Caco-2 (cell line): ENCODE measurements at regions not wholly inside any gene's neighbourhood (a gene's known extent, or its start where the extent isn't known, plus 50 kb on each side); places are given as distances from the start of the nearest gene placed in this dataset.

Source experiments
- BruUV-seq: library from RNA; stranded (reverse); fragments of 400-500 nt; replicated peaks from 2 replicates; lab custom pipeline; 2021; lab: Mats Ljungman, UMichigan
- CTCF ChIA-PET: fragments of 300-600 bp; sonication (Branson Sonifier 250); formaldehyde crosslinking; loops from one replicate; lab custom pipeline; 2022; ENCODE audit warnings: antibody characterized with exemption; lab: Charles Lee
- POLR2A ChIA-PET: fragments of 300-600 bp; sonication (Branson Sonifier 250); formaldehyde crosslinking; loops from one replicate; lab custom pipeline; 2022; ENCODE audit warnings: antibody characterized with exemption; lab: Charles Lee
- DNase-seq, 2 experiments: peaks; one replicate each; pipeline versions ENCODE4 v3.0.0 to v3.0.0-alpha.2; 2020 to 2022
- H3K27me3 ChIP-seq: replicated peaks from 2 replicates; pipeline ENCODE4 v1.6.0; 2011; ENCODE audit warnings: low read length; ENCODE audit not compliant: control insufficient read depth, insufficient read depth
- H3K36me3 ChIP-seq: 2 replicates; pipeline ENCODE4 v1.5.1; 2011; ENCODE audit warnings: low read length; ENCODE audit not compliant: control insufficient read depth, insufficient read depth
- H3K4me1 ChIP-seq: fragments of 250-450 bp; sonication (Bioruptor Pico); 2 replicates; pipeline ENCODE4 v1.5.1; 2020; ENCODE audit warnings: mild to moderate bottlenecking
- H3K4me3 ChIP-seq: 2 replicates; pipeline ENCODE4 v1.5.1; 2011; ENCODE audit warnings: low read depth, mild to moderate bottlenecking, control low read depth, low read length
- H3K9me3 ChIP-seq: fragments of 250-450 bp; sonication (Bioruptor Pico); 2 replicates; pipeline ENCODE4 v1.5.1; 2020; ENCODE audit warnings: mild to moderate bottlenecking, moderate library complexity
- H3K27ac Mint-ChIP-seq: one replicate; pipeline ENCODE4 v1.8.0; 2022; ENCODE audit warnings: mixed read lengths; ENCODE audit not compliant: unreplicated experiment
- H3K27me3 Mint-ChIP-seq: one replicate; pipeline ENCODE4 v1.8.0; 2022; ENCODE audit warnings: mixed read lengths; ENCODE audit not compliant: insufficient read depth, unreplicated experiment
- H3K36me3 Mint-ChIP-seq: one replicate; pipeline ENCODE4 v1.8.0; 2022; ENCODE audit warnings: mild to moderate bottlenecking, mixed read lengths; ENCODE audit not compliant: insufficient read depth, unreplicated experiment
- H3K4me1 Mint-ChIP-seq: one replicate; pipeline ENCODE4 v1.8.0; 2022; ENCODE audit warnings: low read depth, mixed read lengths; ENCODE audit not compliant: unreplicated experiment
- H3K4me3 Mint-ChIP-seq: one replicate; pipeline ENCODE4 v1.8.0; 2022; ENCODE audit warnings: mild to moderate bottlenecking, moderate library complexity, mixed read lengths; ENCODE audit not compliant: unreplicated experiment
- H3K9me3 Mint-ChIP-seq: one replicate; pipeline ENCODE4 v1.8.0; 2022; ENCODE audit warnings: mixed read lengths; ENCODE audit not compliant: unreplicated experiment
- intact Hi-C: fragments of 100-400 bp; cut with micrococcal nuclease; formaldehyde crosslinking; loops from one replicate; pipeline ENCODE4 v1.10.0; 2022; ENCODE audit not compliant: unreplicated experiment
- TF ChIP-seq, protein P1 (sequence below), 2 experiments: fragments of 200-600 bp in 1 of 2; IDR thresholded peaks; 1 replicate in 1 of 2; 2 replicates in 1 of 2; pipeline versions ENCODE4 v1.5.1 to v1.8.0; 2011 to 2022; ENCODE audit warnings: antibody characterized with exemption in 1 of 2, control low read depth in 1 of 2, inconsistent platforms in 1 of 2, low read depth in 1 of 2, low read length in 1 of 2, mild to moderate bottlenecking in 1 of 2, moderate library complexity in 1 of 2; ENCODE audit not compliant: insufficient read depth in 1 of 2, severe bottlenecking in 1 of 2, unreplicated experiment in 1 of 2

DNA sequence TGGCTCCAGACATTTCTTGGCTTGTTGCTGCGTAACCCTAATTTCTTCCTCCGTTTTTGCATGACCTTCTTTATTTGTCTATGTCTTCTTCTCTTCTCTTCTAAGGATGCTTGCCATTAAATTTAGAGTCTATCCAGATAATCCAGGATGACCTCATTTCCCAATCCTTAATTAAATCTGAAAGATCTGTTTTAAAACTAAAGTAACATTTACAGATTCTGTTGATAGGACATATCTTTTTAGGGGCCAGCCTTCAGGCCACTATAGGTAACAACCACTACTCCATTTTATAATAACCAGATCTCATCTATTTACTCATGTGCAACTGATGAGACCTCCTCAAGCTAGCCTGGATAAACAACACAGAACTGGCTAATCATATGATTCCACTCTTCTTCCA lies 490.5 kb upstream of the SLC10A2 start:
- no peaks in the 10 kb centered on the region for H3K36me3 Mint-ChIP-seq
- intact Hi-C loops, result no loop called here
- no peaks in the 10 kb centered on the region for H3K27me3 Mint-ChIP-seq
- no peaks in the 10 kb centered on the region for H3K9me3 Mint-ChIP-seq
- no peaks in the 10 kb centered on the region for H3K36me3 ChIP-seq
- no peak overlapping the region for H3K27ac Mint-ChIP-seq
- BruUV-seq, result no TSS peak
- H3K9me3 ChIP-seq, result no peaks in the 10 kb centered on the region
- CTCF ChIA-PET, result no interaction called here
- H3K4me1 ChIP-seq, result no peaks in the 10 kb centered on the region
- POLR2A ChIA-PET, result no interaction called here
- no peak for DNase-seq
- no peak overlapping the region for H3K4me3 Mint-ChIP-seq
- TF ChIP-seq, protein P1, sequence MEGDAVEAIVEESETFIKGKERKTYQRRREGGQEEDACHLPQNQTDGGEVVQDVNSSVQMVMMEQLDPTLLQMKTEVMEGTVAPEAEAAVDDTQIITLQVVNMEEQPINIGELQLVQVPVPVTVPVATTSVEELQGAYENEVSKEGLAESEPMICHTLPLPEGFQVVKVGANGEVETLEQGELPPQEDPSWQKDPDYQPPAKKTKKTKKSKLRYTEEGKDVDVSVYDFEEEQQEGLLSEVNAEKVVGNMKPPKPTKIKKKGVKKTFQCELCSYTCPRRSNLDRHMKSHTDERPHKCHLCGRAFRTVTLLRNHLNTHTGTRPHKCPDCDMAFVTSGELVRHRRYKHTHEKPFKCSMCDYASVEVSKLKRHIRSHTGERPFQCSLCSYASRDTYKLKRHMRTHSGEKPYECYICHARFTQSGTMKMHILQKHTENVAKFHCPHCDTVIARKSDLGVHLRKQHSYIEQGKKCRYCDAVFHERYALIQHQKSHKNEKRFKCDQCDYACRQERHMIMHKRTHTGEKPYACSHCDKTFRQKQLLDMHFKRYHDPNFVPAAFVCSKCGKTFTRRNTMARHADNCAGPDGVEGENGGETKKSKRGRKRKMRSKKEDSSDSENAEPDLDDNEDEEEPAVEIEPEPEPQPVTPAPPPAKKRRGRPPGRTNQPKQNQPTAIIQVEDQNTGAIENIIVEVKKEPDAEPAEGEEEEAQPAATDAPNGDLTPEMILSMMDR (IDR thresholded peaks at IDR 0.05; ENCODE audit: insufficient read depth in 1 of 2, low read depth in 1 of 2, low read length in 1 of 2, severe bottlenecking in 1 of 2, unreplicated experiment in 1 of 2), result no peak
- H3K4me3 ChIP-seq, result no peak overlapping the region
- no peaks in the 10 kb centered on the region for H3K4me1 Mint-ChIP-seq
- H3K27me3 ChIP-seq, result no peaks in the 10 kb centered on the region

DNA sequence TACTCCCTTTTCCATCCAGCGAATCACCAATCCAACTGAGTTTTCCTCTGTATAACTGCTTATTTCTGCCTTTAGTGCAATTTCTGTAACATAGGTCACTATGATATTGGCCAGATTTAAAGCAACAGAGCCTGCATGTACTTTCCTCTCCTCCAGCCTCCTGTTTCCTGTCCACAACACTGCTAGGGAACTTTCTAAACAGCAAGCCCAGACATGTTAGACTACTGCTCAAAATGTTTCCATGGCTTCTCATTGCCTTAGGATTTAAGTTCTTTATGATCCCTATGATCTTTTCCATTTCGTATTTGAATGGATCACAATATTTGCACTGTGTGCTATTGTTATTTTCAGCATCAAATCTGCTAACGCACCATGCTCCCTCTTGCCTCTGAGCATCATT lies 481.7 kb upstream of the SLC10A2 start:
- TF ChIP-seq, protein P1 (IDR thresholded peaks at IDR 0.05; ENCODE audit: insufficient read depth in 1 of 2, low read depth in 1 of 2, low read length in 1 of 2, severe bottlenecking in 1 of 2, unreplicated experiment in 1 of 2), result no peak
- Histone ChIP-seq H3K27me3 (no peaks in the 10 kb centered on the region), H3K4me3 (no peak overlapping the region), H3K36me3 (no peaks in the 10 kb centered on the region), H3K4me1 (peaks cover 3% of the 10 kb centered on the region; the same call in 1 of the 2 replicates), H3K9me3 (peaks cover 5% of the 10 kb centered on the region; the same call in 1 of the 2 replicates)
- H3K27me3 Mint-ChIP-seq, result no peaks in the 10 kb centered on the region
- BruUV-seq, result no TSS peak
- ChIA-PET POLR2A (no interaction called here), CTCF (no interaction called here)
- no peaks in the 10 kb centered on the region for H3K36me3 Mint-ChIP-seq
- H3K4me1 Mint-ChIP-seq, result no peaks in the 10 kb centered on the region
- no peak for DNase-seq
- H3K27ac Mint-ChIP-seq, result no peak overlapping the region
- intact Hi-C loops, result no loop called here
- peaks cover 53% of the 10 kb centered on the region for H3K9me3 Mint-ChIP-seq
- H3K4me3 Mint-ChIP-seq, result no peak overlapping the region

DNA sequence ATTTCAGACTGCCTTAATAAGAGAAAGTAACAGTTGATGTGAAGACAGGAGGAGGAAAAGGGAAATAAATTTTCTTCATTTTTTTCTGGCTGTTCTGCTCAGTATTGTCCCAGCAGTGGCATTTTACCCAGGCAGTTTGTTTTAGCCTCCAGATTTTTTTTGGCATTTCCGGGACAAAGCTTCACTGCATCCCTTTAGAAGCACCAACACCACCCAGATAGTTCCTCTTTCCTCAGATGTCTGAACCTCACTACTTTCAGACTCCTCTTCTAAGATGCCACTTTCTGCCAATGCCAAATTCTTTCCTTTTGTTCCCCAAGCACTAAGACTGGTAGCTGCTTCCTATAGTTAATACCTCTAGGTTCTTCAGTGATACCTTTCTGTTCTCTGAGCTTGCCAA lies 480.1 kb upstream of the SLC10A2 start:
- H3K27ac Mint-ChIP-seq, result no peak overlapping the region
- peaks cover 63% of the 10 kb centered on the region for H3K9me3 Mint-ChIP-seq
- ChIA-PET CTCF (no interaction called here), POLR2A (no interaction called here)
- H3K36me3 ChIP-seq, result no peaks in the 10 kb centered on the region
- TF ChIP-seq, protein P1 (IDR thresholded peaks at IDR 0.05; ENCODE audit: insufficient read depth in 1 of 2, low read depth in 1 of 2, low read length in 1 of 2, severe bottlenecking in 1 of 2, unreplicated experiment in 1 of 2), result no peak
- no TSS peak for BruUV-seq
- H3K4me1 ChIP-seq, result peaks cover 3% of the 10 kb centered on the region; the same call in 1 of the 2 replicates
- H3K4me3 Mint-ChIP-seq, result no peak overlapping the region
- H3K9me3 ChIP-seq, result peaks cover 5% of the 10 kb centered on the region; the same call in 1 of the 2 replicates
- H3K27me3 Mint-ChIP-seq, result no peaks in the 10 kb centered on the region
- H3K4me3 ChIP-seq, result no peak overlapping the region
- intact Hi-C loops, result no loop called here
- no peak for DNase-seq
- H3K4me1 Mint-ChIP-seq, result no peaks in the 10 kb centered on the region
- H3K27me3 ChIP-seq, result no peaks in the 10 kb centered on the region
- H3K36me3 Mint-ChIP-seq, result no peaks in the 10 kb centered on the region
